ENCODE measurements at regions not wholly inside any gene's neighbourhood (a gene's known extent, or its start where the extent isn't known, plus 50 kb on each side); places are given as distances from the start of the nearest gene placed in this dataset.
"Not testable (repeated sequence)": the region's sequence is repeated elsewhere in the genome, so short reads cannot be mapped to it uniquely, and the experiment has no call there.

GRCh38 chr9:90074316-90074962, 469.6 kb downstream of the GADD45G start:
- no peak for TF ChIP-seq CTCF (IDR thresholded peaks at IDR 0.05; ENCODE audit: poor library complexity, severe bottlenecking)
- Histone ChIP-seq H3K27ac (ENCODE audit: poor library complexity, severe bottlenecking) (no peak overlapping the region), H3K4me3 (ENCODE audit: severe bottlenecking) (no peak overlapping the region), H3K36me3 (ENCODE audit: low read depth) (no peaks in the 10 kb centered on the region), H3K4me1 (ENCODE audit: insufficient read depth, poor library complexity, severe bottlenecking) (no peaks in the 10 kb centered on the region), H3K27me3 (ENCODE audit: insufficient read depth, poor library complexity, severe bottlenecking) (peaks cover 20% of the 10 kb centered on the region), H3K9me3 (ENCODE audit: severe bottlenecking) (no peaks in the 10 kb centered on the region)
- DNase-seq (ENCODE audit: low spot score) (no peak), ATAC-seq (ENCODE audit: low read depth) (no peak)

DNA sequence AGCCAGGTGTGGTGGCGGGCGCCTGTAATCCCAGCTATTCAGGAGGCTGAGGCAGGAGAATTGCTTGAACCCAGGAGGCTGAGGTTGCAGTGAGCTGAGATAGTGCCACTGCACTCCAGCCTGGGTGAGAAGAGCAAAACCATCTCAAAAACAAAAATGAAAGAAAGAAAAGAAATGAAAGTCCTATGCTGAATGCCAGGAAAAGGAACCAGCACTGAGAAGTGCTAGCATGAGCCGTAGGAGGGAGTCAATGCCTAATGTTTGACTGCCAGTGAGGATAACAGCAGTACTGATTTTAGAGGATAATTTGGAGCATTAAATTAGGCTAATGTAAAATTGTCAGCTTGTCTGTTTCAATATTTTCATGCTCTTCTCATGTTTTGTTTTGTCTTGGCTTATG, 472.8 kb downstream of the GADD45G start:
- H3K36me3 ChIP-seq (ENCODE audit: low read depth); H3K27ac ChIP-seq (ENCODE audit: poor library complexity, severe bottlenecking); ATAC-seq (ENCODE audit: low read depth); H3K4me3 ChIP-seq (ENCODE audit: severe bottlenecking); DNase-seq (ENCODE audit: low spot score); H3K9me3 ChIP-seq (ENCODE audit: severe bottlenecking); H3K4me1 ChIP-seq (ENCODE audit: insufficient read depth, poor library complexity, severe bottlenecking): not testable (repeated sequence)
- peaks cover 24% of the 10 kb centered on the region for H3K27me3 ChIP-seq (ENCODE audit: insufficient read depth, poor library complexity, severe bottlenecking)

DNA sequence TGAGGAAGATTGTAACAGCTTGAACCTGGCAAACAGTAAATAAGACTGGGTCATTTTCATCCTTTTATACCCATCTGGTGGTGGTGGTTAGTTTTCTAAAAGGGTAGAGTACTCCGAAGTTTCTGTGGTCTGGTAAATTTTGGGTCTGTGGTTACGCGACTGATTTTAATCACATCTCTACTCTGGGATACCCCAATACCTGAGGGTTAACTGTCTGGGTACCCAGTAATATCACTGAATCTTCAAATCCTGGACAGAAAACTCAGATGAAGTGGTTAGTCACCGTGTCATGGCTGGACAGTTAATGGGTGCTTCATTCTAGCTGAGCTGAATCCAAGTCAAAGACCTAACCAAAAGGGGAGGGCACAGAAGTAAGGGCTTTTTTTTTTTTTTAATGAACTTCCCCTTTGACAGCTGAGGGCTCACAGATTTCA, 474.2 kb downstream of the GADD45G start:
- Histone ChIP-seq H3K36me3 (ENCODE audit: low read depth) (no peaks in the 10 kb centered on the region), H3K9me3 (ENCODE audit: severe bottlenecking) (no peaks in the 10 kb centered on the region), H3K4me1 (ENCODE audit: insufficient read depth, poor library complexity, severe bottlenecking) (no peaks in the 10 kb centered on the region), H3K4me3 (ENCODE audit: severe bottlenecking) (no peak overlapping the region), H3K27me3 (ENCODE audit: insufficient read depth, poor library complexity, severe bottlenecking) (peaks cover 28% of the 10 kb centered on the region), H3K27ac (ENCODE audit: poor library complexity, severe bottlenecking) (no peak overlapping the region)
- DNase-seq (ENCODE audit: low spot score) = no peak
- no peak for TF ChIP-seq CTCF (IDR thresholded peaks at IDR 0.05; ENCODE audit: poor library complexity, severe bottlenecking)
- ATAC-seq (ENCODE audit: low read depth) = no peak

- Histone ChIP-seq H3K27ac (ENCODE audit: poor library complexity, severe bottlenecking) (no peak overlapping the region), H3K4me1 (ENCODE audit: insufficient read depth, poor library complexity, severe bottlenecking) (no peaks in the 10 kb centered on the region), H3K27me3 (ENCODE audit: insufficient read depth, poor library complexity, severe bottlenecking) (peaks cover 10% of the 10 kb centered on the region), H3K9me3 (ENCODE audit: severe bottlenecking) (no peaks in the 10 kb centered on the region), H3K4me3 (ENCODE audit: severe bottlenecking) (no peak overlapping the region), H3K36me3 (ENCODE audit: low read depth) (no peaks in the 10 kb centered on the region)
- ATAC-seq (ENCODE audit: low read depth) = no peak
- DNase-seq (ENCODE audit: low spot score) = no peak
- TF ChIP-seq CTCF (IDR thresholded peaks at IDR 0.05; ENCODE audit: poor library complexity, severe bottlenecking) = no peak
Measured at GRCh38 chr9:90085633-90086032, 480.8 kb downstream of the GADD45G start.

- no peak for TF ChIP-seq CTCF (IDR thresholded peaks at IDR 0.05; ENCODE audit: poor library complexity, severe bottlenecking)
- ATAC-seq (ENCODE audit: low read depth) (no peak), DNase-seq (ENCODE audit: low spot score) (no peak)
- H3K9me3 ChIP-seq (ENCODE audit: severe bottlenecking) = no peaks in the 10 kb centered on the region
- peaks cover 10% of the 10 kb centered on the region for H3K27me3 ChIP-seq (ENCODE audit: insufficient read depth, poor library complexity, severe bottlenecking)
- no peaks in the 10 kb centered on the region for H3K36me3 ChIP-seq (ENCODE audit: low read depth)
- H3K4me1 ChIP-seq (ENCODE audit: insufficient read depth, poor library complexity, severe bottlenecking) = no peaks in the 10 kb centered on the region
- no peak overlapping the region for H3K27ac ChIP-seq (ENCODE audit: poor library complexity, severe bottlenecking)
- H3K4me3 ChIP-seq (ENCODE audit: severe bottlenecking) = no peak overlapping the region
Measured at GRCh38 chr9:90086101-90086511, 481.3 kb downstream of the GADD45G start.
